Liver (tissue), 3 donors: ENCODE measurements at regions not wholly inside any gene's neighbourhood (a gene's known extent, or its start where the extent isn't known, plus 50 kb on each side); places are given as distances from the start of the nearest gene placed in this dataset.

ENCODE experiments used
- EGR1 ChIP-seq, 2 donors: IDR thresholded peaks; 2 replicates each; pipeline ENCODE4 v1.6.1; 2016 to 2018; ENCODE audit warnings: antibody characterized with exemption in 2 of 2, low read depth in 2 of 2
- GABPA ChIP-seq, 2 donors: IDR thresholded peaks in 1 of 2; conservative IDR thresholded peaks in 1 of 2; 2 replicates each; pipeline ENCODE4 v1.6.1; 2016; ENCODE audit warnings: antibody characterized with exemption in 2 of 2, mild to moderate bottlenecking in 1 of 2, moderate library complexity in 1 of 2
- HNF4G ChIP-seq: IDR thresholded peaks from 2 replicates; pipeline ENCODE4 v1.6.1; 2016; ENCODE audit warnings: antibody characterized with exemption
- SP1 ChIP-seq: IDR thresholded peaks from 2 replicates; pipeline ENCODE4 v1.6.1; 2018; ENCODE audit warnings: antibody characterized with exemption, mild to moderate bottlenecking
- TAF1 ChIP-seq: conservative IDR thresholded peaks from 2 replicates; pipeline ENCODE4 v1.6.1; 2016; ENCODE audit warnings: antibody characterized with exemption, mild to moderate bottlenecking
- TF ChIP-seq, protein P1 (sequence below): fragments of 150-350 bp; IDR thresholded peaks from 2 replicates; pipeline ENCODE4 v1.5.1; 2017; ENCODE audit warnings: improper control_type of control experiment, low read depth, low read length; ENCODE audit not compliant: missing input control
- TF ChIP-seq, protein P2 (sequence below): IDR thresholded peaks from 2 replicates; pipeline ENCODE4 v1.6.1; 2016; ENCODE audit warnings: antibody characterized with exemption
- TF ChIP-seq, protein P3 (sequence below): IDR thresholded peaks from 2 replicates; pipeline ENCODE4 v1.6.1; 2016; ENCODE audit warnings: antibody characterized with exemption, mild to moderate bottlenecking
- TF ChIP-seq, protein P4 (sequence below): IDR thresholded peaks from 2 replicates; pipeline ENCODE4 v1.6.1; 2016; ENCODE audit warnings: antibody characterized with exemption
- donor health status: healthy.
- donor health status: healthy.

DNA sequence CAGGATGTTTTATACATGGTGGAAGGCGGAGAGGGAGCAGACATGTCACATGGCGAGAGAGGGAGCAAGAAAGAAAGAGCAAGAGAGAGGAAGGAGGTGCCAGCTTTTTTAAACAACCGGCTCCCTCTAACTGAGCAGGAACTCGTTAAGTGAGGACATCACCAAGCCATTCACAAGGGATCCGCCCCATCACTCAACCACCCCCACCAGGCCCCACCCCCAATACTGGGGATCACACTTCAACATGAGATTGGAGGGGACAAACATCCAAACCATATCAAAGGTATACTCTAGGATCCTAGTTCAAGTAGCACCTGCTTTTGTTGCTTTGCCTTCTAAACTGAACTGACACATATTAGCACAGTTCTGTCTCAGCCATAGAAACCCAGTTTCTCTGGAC, 141.9 kb upstream of the KLF14 start:
- TF ChIP-seq, protein P1, sequence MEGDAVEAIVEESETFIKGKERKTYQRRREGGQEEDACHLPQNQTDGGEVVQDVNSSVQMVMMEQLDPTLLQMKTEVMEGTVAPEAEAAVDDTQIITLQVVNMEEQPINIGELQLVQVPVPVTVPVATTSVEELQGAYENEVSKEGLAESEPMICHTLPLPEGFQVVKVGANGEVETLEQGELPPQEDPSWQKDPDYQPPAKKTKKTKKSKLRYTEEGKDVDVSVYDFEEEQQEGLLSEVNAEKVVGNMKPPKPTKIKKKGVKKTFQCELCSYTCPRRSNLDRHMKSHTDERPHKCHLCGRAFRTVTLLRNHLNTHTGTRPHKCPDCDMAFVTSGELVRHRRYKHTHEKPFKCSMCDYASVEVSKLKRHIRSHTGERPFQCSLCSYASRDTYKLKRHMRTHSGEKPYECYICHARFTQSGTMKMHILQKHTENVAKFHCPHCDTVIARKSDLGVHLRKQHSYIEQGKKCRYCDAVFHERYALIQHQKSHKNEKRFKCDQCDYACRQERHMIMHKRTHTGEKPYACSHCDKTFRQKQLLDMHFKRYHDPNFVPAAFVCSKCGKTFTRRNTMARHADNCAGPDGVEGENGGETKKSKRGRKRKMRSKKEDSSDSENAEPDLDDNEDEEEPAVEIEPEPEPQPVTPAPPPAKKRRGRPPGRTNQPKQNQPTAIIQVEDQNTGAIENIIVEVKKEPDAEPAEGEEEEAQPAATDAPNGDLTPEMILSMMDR, result no peak
- TF ChIP-seq TAF1 (no peak), GABPA (IDR thresholded peaks at IDR 0.05 in 1 of 2, conservative IDR thresholded peaks at IDR 0.05 in 1 of 2) (no peak), EGR1 (IDR thresholded peaks at IDR 0.05; ENCODE audit: low read depth in 2 of 2) (no peak), HNF4G (no peak), SP1 (no peak)
- TF ChIP-seq, protein P2, sequence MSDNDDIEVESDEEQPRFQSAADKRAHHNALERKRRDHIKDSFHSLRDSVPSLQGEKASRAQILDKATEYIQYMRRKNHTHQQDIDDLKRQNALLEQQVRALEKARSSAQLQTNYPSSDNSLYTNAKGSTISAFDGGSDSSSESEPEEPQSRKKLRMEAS, result no peak
- TF ChIP-seq, protein P3, sequence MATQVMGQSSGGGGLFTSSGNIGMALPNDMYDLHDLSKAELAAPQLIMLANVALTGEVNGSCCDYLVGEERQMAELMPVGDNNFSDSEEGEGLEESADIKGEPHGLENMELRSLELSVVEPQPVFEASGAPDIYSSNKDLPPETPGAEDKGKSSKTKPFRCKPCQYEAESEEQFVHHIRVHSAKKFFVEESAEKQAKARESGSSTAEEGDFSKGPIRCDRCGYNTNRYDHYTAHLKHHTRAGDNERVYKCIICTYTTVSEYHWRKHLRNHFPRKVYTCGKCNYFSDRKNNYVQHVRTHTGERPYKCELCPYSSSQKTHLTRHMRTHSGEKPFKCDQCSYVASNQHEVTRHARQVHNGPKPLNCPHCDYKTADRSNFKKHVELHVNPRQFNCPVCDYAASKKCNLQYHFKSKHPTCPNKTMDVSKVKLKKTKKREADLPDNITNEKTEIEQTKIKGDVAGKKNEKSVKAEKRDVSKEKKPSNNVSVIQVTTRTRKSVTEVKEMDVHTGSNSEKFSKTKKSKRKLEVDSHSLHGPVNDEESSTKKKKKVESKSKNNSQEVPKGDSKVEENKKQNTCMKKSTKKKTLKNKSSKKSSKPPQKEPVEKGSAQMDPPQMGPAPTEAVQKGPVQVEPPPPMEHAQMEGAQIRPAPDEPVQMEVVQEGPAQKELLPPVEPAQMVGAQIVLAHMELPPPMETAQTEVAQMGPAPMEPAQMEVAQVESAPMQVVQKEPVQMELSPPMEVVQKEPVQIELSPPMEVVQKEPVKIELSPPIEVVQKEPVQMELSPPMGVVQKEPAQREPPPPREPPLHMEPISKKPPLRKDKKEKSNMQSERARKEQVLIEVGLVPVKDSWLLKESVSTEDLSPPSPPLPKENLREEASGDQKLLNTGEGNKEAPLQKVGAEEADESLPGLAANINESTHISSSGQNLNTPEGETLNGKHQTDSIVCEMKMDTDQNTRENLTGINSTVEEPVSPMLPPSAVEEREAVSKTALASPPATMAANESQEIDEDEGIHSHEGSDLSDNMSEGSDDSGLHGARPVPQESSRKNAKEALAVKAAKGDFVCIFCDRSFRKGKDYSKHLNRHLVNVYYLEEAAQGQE, result no peak
- TF ChIP-seq, protein P4, sequence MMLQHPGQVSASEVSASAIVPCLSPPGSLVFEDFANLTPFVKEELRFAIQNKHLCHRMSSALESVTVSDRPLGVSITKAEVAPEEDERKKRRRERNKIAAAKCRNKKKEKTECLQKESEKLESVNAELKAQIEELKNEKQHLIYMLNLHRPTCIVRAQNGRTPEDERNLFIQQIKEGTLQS, result no peak
